NOMO-1 (cell line): ENCODE measurements at regions not wholly inside any gene's neighbourhood (a gene's known extent, or its start where the extent isn't known, plus 50 kb on each side); places are given as distances from the start of the nearest gene placed in this dataset.

Source experiments
- DNase-seq, 2 experiments: peaks; one replicate each; lab custom pipeline; 2025; ENCODE audit not compliant: unreplicated experiment in 2 of 2; lab: John Stamatoyannopoulos, UW

DNA sequence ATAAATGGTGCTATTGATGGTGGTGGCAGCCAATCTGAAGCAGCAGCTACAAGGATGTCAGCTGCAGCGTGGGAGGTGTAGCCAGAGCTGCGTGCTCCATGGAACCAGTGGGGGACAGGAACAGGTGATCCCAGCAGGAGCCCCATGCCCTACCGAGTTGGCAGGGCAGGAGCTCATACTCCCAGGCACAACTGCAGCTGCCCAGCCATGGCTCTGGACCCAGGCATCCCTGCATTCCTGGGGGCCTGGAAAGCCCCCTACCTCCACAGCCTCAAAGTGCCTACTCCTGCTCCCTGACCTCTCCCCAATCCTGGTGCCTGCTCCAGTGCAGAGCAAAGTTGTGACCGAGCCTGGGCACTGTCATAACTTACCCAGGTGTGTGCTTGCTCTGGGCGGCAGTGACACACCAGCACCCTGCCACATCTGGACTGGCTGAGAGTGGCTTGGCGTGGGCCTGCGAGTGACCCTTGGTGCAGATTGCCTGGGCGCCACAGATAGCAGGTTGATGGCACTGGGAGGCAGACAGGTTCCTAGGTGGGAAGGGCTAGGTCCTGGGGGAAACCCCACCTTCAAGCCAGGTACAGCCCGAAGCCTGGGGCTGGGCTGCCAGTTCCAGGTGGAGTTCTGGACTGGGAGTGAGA, 101.1 kb downstream of the DCAF12L2 start:
- no peak for DNase-seq

DNA sequence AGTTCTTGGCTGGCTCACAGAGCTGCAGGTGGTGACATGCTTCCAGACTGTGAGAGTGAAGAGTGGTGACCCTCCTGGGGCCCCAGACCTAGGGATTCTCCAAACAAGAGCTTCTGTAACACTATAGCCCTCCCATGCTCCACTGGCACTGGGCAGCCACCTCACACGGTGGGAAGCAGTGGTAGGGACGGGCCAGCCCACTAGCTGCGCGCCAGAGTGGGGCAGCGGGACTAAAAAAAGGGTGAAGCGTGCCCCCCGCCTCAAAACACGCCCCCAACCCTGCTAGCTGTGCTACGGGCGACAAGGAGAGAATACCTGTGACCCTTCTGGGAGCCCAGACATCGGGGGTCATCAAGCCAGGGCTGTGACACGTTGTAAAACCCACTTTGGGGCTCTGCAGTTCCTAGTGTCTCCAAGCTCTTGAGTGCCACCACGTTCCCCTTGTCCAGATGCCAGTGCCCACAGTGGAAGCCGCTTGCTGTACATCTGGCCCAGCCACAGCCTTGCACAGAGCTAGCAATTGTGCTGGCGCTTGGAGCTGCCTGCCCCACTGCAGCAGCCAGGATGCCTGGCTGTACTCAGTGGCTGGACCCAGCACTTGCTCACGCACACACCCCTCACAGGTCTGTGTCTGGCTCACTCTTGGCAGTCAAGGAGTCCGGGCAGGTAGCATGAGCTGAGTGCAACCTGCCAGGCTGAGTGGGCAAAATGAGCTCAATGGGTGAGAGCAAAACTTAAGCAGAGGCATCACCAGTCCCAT, 100.0 kb downstream of the DCAF12L2 start:
- no peak for DNase-seq
